Aorta (tissue), 5 donors: ENCODE measurements at regions not wholly inside any gene's neighbourhood (a gene's known extent, or its start where the extent isn't known, plus 50 kb on each side); places are given as distances from the start of the nearest gene placed in this dataset.

Experiments used
- ATAC-seq: fragments of 200-7000 bp; cut with Tn5 transposase; one replicate; pipeline ENCODE4 v1.9.1; 2022; ENCODE audit warnings: moderate library complexity; ENCODE audit not compliant: low FRiP score
- DNase-seq, 2 donors: peaks; one replicate each; pipeline ENCODE4 v3.0.0-alpha.2; 2020
- H3K27ac ChIP-seq, 2 donors: one replicate each; pipeline ENCODE4 v1.5.1; 2013; ENCODE audit warnings: low read length in 2 of 2, mild to moderate bottlenecking in 2 of 2, moderate library complexity in 2 of 2, control low read depth in 1 of 2, inconsistent platforms in 1 of 2, low read depth in 1 of 2
- H3K27me3 ChIP-seq, 2 donors: one replicate each; pipeline ENCODE4 v1.6.1; 2013; ENCODE audit warnings: control low read depth in 1 of 2, low read length in 1 of 2, mild to moderate bottlenecking in 1 of 2, moderate library complexity in 1 of 2; ENCODE audit not compliant: insufficient read depth in 2 of 2, control insufficient read depth in 1 of 2
- H3K36me3 ChIP-seq, 2 donors: one replicate each; pipeline ENCODE4 v1.6.1; 2013; ENCODE audit warnings: control low read depth in 1 of 2, low read length in 1 of 2, mild to moderate bottlenecking in 1 of 2; ENCODE audit not compliant: insufficient read depth in 2 of 2, control insufficient read depth in 1 of 2
- H3K4me1 ChIP-seq, 2 donors: one replicate each; pipeline ENCODE4 v1.6.1; 2013; ENCODE audit warnings: low read length in 2 of 2, control low read depth in 1 of 2, mild to moderate bottlenecking in 1 of 2, moderate library complexity in 1 of 2; ENCODE audit not compliant: insufficient read depth in 2 of 2, control insufficient read depth in 1 of 2
- H3K4me3 ChIP-seq, 2 donors: one replicate each; pipeline ENCODE4 v1.5.1; 2013; ENCODE audit warnings: low read length in 2 of 2, control low read depth in 1 of 2, mild to moderate bottlenecking in 1 of 2
- H3K9me3 ChIP-seq: one replicate; pipeline ENCODE4 v1.6.1; 2013; ENCODE audit warnings: mild to moderate bottlenecking, low read length; ENCODE audit not compliant: control insufficient read depth
- WGBS, 2 donors: extraction: QIAGEN DNeasy Blood & Tissue Kit; methylation state at CpG; one replicate each; pipeline ENCODE4 v1.1.7; 2013; 5-methylcytosine and 5-hydroxymethylcytosine counted together
- intact Hi-C, 2 donors: fragments of 100-400 bp; cut with DNase I; formaldehyde crosslinking; loops; one replicate each; pipeline versions ENCODE4 v1.14.2 to v1.15.0; 2022
- donor health status: healthy with polysubstance abuse.
- donor health status: Bipolar disorder and iron deficiency.
- donor health status: DM: no; HTN: no; CAD: no.
- donor health status: DM: no; HTN: no; CAD: no.
- donor health status: DM: yes; HTN: yes; CAD: no.

- Histone ChIP-seq H3K4me1 (peaks cover 0 to 3% of the 10 kb centered on the region in 2 donors), H3K27ac (peak overlapping the region in 1 of 2 donors; percentile 27), H3K9me3 (no peaks in the 10 kb centered on the region), H3K4me3 (no peak overlapping the region), H3K27me3 (no peaks in the 10 kb centered on the region), H3K36me3 (no peaks in the 10 kb centered on the region)
- intact Hi-C loops, result no loop called here
- ATAC-seq (peak; percentile 47), DNase-seq (no peak)
Observed at GRCh38 chr9:75431375-75431774, 343.1 kb downstream of the OSTF1 start.

- 85 to 89% methylated on average over 1 of the region's 1 CpG for WGBS, 2 donors
- intact Hi-C loops, result no loop called here
- Histone ChIP-seq H3K27me3 (no peaks in the 10 kb centered on the region), H3K9me3 (no peaks in the 10 kb centered on the region), H3K4me1 (peaks cover 0 to 2% of the 10 kb centered on the region in 2 donors), H3K4me3 (no peak overlapping the region), H3K36me3 (no peaks in the 10 kb centered on the region), H3K27ac (no peak overlapping the region)
- ATAC-seq (peak; percentile 40), DNase-seq (no peak)
Observed at GRCh38 chr9:75432386-75432785, 344.1 kb downstream of the OSTF1 start.

- peak; percentile 44 for ATAC-seq
- DNase-seq, result no peak
- H3K4me1 ChIP-seq, result peaks cover 0 to 2% of the 10 kb centered on the region in 2 donors
- intact Hi-C loops, result no loop called here
- H3K4me3 ChIP-seq, result no peak overlapping the region
- no peaks in the 10 kb centered on the region for H3K36me3 ChIP-seq
- H3K9me3 ChIP-seq, result no peaks in the 10 kb centered on the region
- H3K27me3 ChIP-seq, result no peaks in the 10 kb centered on the region
- no peak overlapping the region for H3K27ac ChIP-seq
Observed at GRCh38 chr9:75432888-75433287, 344.6 kb downstream of the OSTF1 start.

GRCh38 chr9:75438716-75439115, 350.4 kb downstream of the OSTF1 start:
- ATAC-seq (no peak), DNase-seq (no peak)
- H3K36me3 ChIP-seq, result no peaks in the 10 kb centered on the region
- WGBS, 2 donors, result 77 to 78% methylated on average over 2 of the region's 2 CpGs
- intact Hi-C loops, result no loop called here
- H3K4me1 ChIP-seq, result no peaks in the 10 kb centered on the region
- no peaks in the 10 kb centered on the region for H3K27me3 ChIP-seq
- H3K9me3 ChIP-seq, result no peaks in the 10 kb centered on the region
- H3K4me3 ChIP-seq, result no peak overlapping the region
- H3K27ac ChIP-seq, result no peak overlapping the region

- Histone ChIP-seq H3K36me3 (no peaks in the 10 kb centered on the region), H3K4me1 (peaks cover 0 to 2% of the 10 kb centered on the region in 2 donors), H3K9me3 (no peaks in the 10 kb centered on the region), H3K4me3 (no peak overlapping the region), H3K27me3 (no peaks in the 10 kb centered on the region), H3K27ac (no peak overlapping the region)
- ATAC-seq (no peak), DNase-seq (no peak)
- intact Hi-C loops, result no loop called here
- WGBS, 2 donors, result 80 to 82% methylated on average over 4 of the region's 4 CpGs
Observed at GRCh38 chr9:75440914-75441313, 352.6 kb downstream of the OSTF1 start.

GRCh38 chr9:75445144-75445543, 356.8 kb downstream of the OSTF1 start:
- Histone ChIP-seq H3K27me3 (no peaks in the 10 kb centered on the region), H3K4me3 (no peak overlapping the region), H3K27ac (no peak overlapping the region), H3K9me3 (no peaks in the 10 kb centered on the region), H3K36me3 (no peaks in the 10 kb centered on the region), H3K4me1 (peaks cover 0 to 2% of the 10 kb centered on the region in 2 donors)
- intact Hi-C loops, result no loop called here
- ATAC-seq, result peak; percentile 50
- DNase-seq, result no peak

- H3K27me3 ChIP-seq, result no peaks in the 10 kb centered on the region
- ATAC-seq, result no peak
- H3K27ac ChIP-seq, result no peak overlapping the region
- H3K36me3 ChIP-seq, result no peaks in the 10 kb centered on the region
- H3K9me3 ChIP-seq, result no peaks in the 10 kb centered on the region
- H3K4me1 ChIP-seq, result peaks cover 0 to 4% of the 10 kb centered on the region in 2 donors
- intact Hi-C loops, result no loop called here
- no peak for DNase-seq
- no peak overlapping the region for H3K4me3 ChIP-seq
- WGBS, 2 donors, result 93 to 98% methylated on average over 1 of the region's 1 CpG
Observed at GRCh38 chr9:75447281-75447680, 359.0 kb downstream of the OSTF1 start.

GRCh38 chr9:75448281-75448680, 360.0 kb downstream of the OSTF1 start:
- peak; percentile 3 for ATAC-seq
- peaks cover 2 to 4% of the 10 kb centered on the region in 2 donors for H3K4me1 ChIP-seq
- H3K36me3 ChIP-seq, result no peaks in the 10 kb centered on the region
- no peak overlapping the region for H3K27ac ChIP-seq
- intact Hi-C loops, result no loop called here
- H3K27me3 ChIP-seq, result no peaks in the 10 kb centered on the region
- no peaks in the 10 kb centered on the region for H3K9me3 ChIP-seq
- no peak overlapping the region for H3K4me3 ChIP-seq
- no peak for DNase-seq
- WGBS, 2 donors, result 59 to 61% methylated on average over 2 of the region's 2 CpGs

GRCh38 chr9:75448955-75449354, 360.6 kb downstream of the OSTF1 start:
- intact Hi-C loops, result no loop called here

More at GRCh38 chr9:75448955-75449354, 360.6 kb downstream of the OSTF1 start:
- Histone ChIP-seq H3K27ac (no peak overlapping the region), H3K27me3 (no peaks in the 10 kb centered on the region), H3K36me3 (no peaks in the 10 kb centered on the region), H3K4me1 (peaks cover 2 to 4% of the 10 kb centered on the region in 2 donors), H3K9me3 (no peaks in the 10 kb centered on the region), H3K4me3 (no peak overlapping the region)
- WGBS, 2 donors, result 98 to 100% methylated on average over 2 of the region's 2 CpGs
- DNase-seq (no peak), ATAC-seq (no peak)
